Stimulated activated CD4-positive, alpha-beta T cell treated with anti-CD3 and anti-CD28 coated beads, Interleukin-1b, Interleukin-23, amount 100 ng/mL, for 24 hours (primary cell): ENCODE measurements at regions not wholly inside any gene's neighbourhood (a gene's known extent, or its start where the extent isn't known, plus 50 kb on each side); places are given as distances from the start of the nearest gene placed in this dataset.
"Not testable (repeated sequence)": the region's sequence is repeated elsewhere in the genome, so short reads cannot be mapped to it uniquely, and the experiment has no call there.

Experiments used
- DNase-seq, 4 experiments: peaks; one replicate each; pipeline ENCODE4 v3.0.0-alpha.2; 2020; ENCODE audit warnings: low read depth in 4 of 4, low spot score in 1 of 4

DNA sequence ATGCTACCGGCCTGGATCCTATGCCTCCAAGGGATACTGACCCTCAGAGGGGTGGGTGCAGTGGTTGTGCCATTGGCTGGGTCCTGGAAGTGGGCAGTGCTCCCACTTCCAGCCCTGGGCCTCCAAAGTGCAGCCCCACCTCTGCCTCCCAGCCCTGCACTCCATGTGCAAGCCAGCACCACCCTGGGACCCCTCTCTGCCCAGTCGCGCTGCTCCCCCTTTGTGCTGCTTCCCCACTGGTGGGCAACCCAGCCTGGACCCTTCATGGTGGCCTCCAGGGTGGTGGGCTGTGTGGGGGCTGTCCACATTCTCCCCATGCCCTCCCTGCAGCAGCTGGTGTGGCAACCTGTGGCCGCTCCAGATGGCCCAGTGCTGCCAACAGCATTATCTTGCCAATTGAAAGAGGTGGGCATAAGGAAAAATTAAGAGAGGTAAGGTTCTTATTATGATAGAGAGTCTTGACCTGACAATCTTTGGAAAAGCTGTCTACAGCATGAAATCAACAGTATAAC lies 309.7 kb downstream of the GUCY2F start:
- DNase-seq, result no peak

DNA sequence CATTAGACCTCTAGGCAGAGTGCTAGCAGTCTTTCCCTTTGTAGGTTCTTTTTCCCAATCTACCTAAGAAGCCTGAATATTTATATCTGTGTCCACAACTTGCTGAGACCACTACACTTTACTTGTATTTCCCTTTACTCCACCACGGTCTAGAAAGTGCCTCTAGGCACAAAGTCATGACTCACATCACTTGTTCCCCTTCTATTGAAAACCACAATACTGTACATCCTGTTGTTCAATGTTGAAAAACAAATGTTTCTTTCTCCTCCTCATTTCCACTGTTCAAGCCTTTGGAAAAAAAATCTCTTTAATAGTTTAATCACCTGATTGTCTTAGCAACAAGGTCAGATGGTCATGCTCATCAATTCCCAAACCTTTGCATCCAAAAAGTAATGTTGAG lies 326.7 kb downstream of the GUCY2F start:
- no peak for DNase-seq

DNA sequence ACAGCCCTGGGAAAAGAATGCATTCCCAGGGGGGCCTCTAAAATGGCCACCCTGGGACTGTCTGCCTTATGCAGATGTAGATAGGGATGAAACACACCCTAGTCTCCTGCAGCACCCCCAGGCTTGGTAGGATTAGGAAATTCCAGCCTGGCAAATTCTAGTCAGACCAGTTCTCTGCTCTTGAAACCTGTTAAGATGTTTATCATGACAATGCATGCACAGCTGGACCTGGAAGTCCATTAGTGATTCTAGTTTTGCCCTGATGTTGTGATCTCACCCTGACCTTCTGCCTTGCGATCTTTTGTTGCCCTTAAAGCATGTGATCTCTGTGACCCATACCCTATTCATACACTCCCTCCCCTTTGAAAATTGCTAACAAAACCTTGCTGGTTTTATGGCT lies 337.7 kb downstream of the GUCY2F start:
- not testable (repeated sequence) for DNase-seq

GRCh38 chrX:109140463-109140862 lies 341.4 kb downstream of the GUCY2F start:
- no peak for DNase-seq

DNA sequence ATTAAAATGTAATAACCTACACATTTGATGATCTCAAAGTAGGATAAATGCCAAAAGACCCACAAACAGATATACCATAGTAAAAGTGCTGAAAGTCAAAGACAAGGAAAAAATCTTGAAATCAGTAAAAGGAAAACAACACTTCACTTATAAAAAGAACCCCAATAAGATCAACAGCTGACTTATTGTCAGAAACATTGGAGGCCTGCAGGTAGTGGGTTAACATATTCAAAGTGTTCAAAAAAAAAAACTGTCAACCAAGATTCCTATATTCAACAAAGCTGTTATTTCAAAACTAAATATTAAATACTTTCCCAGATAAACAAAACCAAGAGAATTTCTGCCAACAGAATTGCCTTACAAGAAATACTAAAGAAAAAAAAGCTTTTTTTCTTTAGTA lies 347.1 kb downstream of the GUCY2F start:
- no peak for DNase-seq

GRCh38 chrX:109125304-109125703 lies 356.6 kb downstream of the GUCY2F start:
- no peak for DNase-seq

GRCh38 chrX:109089359-109089758 lies 353.0 kb upstream of the IRS4 start:
- no peak for DNase-seq

DNA sequence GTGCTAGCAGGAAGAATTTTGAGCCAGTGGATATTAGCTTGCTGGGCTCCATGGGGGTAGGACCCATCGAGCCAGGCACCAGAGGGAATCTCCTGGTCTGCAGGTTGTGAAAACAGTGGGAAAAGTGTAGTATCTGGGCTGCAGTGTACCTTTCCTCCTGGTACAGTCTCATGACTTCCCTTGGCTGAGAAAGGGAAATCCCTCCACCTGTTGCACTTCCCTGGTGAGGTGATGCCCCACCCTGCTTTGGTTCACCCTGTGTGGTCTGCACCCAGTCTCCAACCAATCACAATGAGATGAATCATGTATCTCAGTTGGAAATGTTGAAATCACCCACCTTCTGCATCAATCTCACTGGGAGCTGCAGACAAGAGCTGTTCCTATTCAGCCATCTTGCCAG lies 341.4 kb upstream of the IRS4 start:
- DNase-seq, result no peak

DNA sequence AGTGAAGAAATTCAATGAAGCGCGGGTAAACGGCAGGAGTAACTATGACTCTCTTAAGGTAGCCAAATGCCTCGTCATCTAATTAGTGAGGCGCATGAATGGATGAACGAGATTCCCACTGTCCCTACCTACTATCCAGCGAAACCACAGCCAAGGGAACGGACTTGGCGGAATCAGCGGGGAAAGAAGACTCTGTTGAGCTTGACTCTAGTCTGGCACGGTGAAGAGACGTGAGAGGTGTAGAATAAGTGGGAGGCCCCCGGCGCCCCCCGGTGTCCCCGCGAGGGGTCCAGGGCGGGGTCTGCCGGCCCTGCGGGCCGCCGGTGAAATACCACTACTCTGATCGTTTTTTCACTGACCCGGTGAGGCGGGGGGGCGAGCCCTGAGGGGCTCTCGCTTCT lies 317.8 kb upstream of the IRS4 start:
- DNase-seq, result peak in 1 of 4 experiments; percentile 0

DNA sequence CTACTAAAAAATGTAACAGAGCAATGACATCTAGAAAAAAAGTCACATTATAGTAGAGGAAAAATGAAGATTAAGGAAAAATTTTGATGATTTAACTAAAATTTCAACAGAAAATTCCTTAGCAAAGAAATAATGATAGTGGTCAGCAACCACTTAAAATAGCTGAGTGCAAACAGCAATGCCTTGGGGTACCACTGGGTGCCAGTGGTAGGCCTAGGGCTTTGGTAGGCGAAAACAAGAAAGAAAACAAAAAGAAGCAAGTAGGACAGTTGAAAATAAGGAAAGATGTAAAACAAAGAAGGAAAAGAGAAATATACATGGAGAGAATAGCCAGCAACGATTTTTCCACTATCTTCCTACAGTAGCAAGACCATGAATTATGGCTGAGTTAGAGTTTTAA lies 313.5 kb upstream of the IRS4 start:
- no peak for DNase-seq

- DNase-seq, result no peak
Measured at GRCh38 chrX:109049416-109049815, 313.1 kb upstream of the IRS4 start.

GRCh38 chrX:109040057-109040456 lies 303.7 kb upstream of the IRS4 start:
- DNase-seq, result no peak

- no peak for DNase-seq
Measured at GRCh38 chrX:109036624-109037023, 300.3 kb upstream of the IRS4 start.

GRCh38 chrX:108993909-108994308 lies 257.5 kb upstream of the IRS4 start:
- no peak for DNase-seq

GRCh38 chrX:108972899-108973298 lies 236.5 kb upstream of the IRS4 start:
- not testable (repeated sequence) for DNase-seq

- DNase-seq, result no peak
Measured at GRCh38 chrX:108947205-108947604, 210.8 kb upstream of the IRS4 start.

DNA sequence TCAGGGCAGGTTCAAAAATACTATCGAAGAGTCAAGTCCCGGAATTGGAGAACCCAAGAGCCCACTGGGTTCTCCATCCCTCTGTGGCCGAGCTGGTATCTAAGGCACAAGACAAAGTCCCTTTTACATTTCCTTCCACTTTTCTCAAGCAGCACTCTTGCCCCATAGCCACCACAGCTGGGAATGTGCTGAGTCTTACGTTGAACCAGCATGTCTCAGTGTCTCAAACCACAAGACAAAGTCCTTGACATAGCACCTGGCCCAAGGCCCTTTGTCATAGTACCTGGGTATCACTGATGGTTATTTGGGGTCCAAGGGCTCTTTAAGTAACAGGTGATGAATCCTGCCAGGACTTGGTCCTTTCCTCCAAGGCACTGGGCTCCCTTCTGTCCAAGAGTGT lies 210.2 kb upstream of the IRS4 start:
- no peak for DNase-seq

GRCh38 chrX:108945883-108946523 lies 209.6 kb upstream of the IRS4 start:
- no peak for DNase-seq

DNA sequence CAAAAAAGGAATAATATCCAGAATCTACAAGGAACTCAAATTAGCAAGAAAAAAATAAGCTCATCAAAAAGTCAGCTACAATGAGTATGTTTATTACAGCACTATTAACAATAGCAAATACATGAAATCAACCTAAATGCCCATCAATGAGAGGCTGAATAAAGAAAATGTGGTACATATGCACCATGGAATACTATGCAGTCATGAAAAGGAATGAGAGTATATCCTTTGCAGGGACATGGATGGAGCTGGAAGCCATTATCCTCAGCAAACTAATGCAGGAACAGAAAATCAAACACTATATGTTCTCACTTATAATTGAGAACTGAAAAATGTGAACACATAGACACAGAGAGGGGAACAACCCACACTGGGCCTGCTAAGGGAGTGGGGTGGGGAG lies 178.4 kb upstream of the IRS4 start:
- no peak for DNase-seq

DNA sequence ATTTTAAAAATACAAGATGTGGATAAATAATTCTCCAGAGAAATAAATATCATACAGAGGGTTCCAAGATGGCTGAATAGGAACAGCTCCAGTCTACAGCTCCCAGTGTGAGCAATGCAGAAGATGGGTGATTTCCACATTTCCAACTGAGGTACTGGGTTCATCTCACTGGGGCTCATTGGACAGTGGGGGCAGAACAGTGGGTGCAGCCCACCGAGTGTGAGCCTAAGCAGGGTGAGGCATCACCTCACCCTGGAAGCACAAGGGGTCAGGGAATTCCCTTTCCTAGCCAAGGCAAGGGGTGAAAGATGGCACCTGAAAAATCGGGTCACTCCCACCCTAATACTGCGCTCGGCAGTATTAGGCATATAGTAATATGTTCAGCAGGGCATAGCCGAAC lies 167.5 kb upstream of the IRS4 start:
- not testable (repeated sequence) for DNase-seq

GRCh38 chrX:108900333-108900732 lies 164.0 kb upstream of the IRS4 start:
- DNase-seq, result no peak

DNA sequence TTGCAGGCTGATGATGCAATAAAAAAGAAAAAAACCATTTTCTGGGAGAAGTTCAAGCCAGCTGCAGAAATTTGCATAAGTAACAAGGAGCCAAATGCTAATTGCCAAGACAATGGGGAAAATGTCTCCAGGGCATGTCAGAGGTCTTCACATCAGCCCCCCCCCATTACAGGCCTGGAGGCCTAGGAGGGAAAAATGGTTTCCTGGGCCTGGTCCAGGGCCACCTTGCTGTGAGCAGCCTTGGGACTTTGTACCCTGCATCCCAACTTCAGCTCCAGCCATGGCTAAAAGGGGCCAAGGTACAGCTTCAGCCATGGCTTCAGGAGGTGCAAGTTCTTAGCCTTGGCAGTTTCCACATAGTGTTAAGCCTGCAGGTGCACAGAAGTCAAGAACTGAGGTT lies 160.0 kb upstream of the IRS4 start:
- not testable (repeated sequence) for DNase-seq

- no peak for DNase-seq
Measured at GRCh38 chrX:108892501-108892900, 156.1 kb upstream of the IRS4 start.
